Esophagus squamous epithelium (tissue), 4 donors: ENCODE measurements at regions not wholly inside any gene's neighbourhood (a gene's known extent, or its start where the extent isn't known, plus 50 kb on each side); places are given as distances from the start of the nearest gene placed in this dataset.

ENCODE experiments used
- POLR2A ChIP-seq, 4 donors: fragments of 450-650 bp; IDR thresholded peaks; one replicate each; pipeline ENCODE4 v1.6.1; 2017; ENCODE audit warnings: antibody characterized with exemption in 4 of 4, mild to moderate bottlenecking in 4 of 4, moderate library complexity in 3 of 4
- TF ChIP-seq, protein P1 (sequence below), 6 experiments: fragments of 450-650 bp in 4 of 6; fragments of 200-600 bp in 2 of 6; sonication (generic) in 2 of 6; IDR thresholded peaks; one replicate each; pipeline ENCODE4 v1.5.1; 2016 to 2019; ENCODE audit warnings: antibody characterized with exemption in 6 of 6, mild to moderate bottlenecking in 4 of 6, moderate library complexity in 4 of 6

DNA sequence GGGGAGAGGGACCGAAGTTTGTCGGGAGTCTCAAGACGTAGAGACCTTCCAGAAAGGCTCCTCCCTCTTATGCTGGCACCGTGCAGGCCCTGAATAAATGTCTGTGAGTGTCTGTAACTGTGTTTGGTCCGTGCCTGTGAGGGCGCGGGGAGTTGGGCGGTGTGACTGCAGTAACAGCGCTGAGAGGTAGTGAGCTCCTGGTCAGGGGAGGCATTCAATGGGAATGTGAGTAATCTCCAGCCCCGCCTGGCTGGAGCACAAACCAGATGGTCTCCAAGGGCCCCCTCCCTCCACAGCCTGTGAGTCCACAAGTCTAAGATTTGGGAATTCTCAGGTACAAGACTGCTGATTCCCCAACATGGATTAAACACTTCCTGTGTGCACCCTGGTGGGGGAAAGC lies 100.0 kb downstream of the HMX1 start:
- TF ChIP-seq, protein P1, sequence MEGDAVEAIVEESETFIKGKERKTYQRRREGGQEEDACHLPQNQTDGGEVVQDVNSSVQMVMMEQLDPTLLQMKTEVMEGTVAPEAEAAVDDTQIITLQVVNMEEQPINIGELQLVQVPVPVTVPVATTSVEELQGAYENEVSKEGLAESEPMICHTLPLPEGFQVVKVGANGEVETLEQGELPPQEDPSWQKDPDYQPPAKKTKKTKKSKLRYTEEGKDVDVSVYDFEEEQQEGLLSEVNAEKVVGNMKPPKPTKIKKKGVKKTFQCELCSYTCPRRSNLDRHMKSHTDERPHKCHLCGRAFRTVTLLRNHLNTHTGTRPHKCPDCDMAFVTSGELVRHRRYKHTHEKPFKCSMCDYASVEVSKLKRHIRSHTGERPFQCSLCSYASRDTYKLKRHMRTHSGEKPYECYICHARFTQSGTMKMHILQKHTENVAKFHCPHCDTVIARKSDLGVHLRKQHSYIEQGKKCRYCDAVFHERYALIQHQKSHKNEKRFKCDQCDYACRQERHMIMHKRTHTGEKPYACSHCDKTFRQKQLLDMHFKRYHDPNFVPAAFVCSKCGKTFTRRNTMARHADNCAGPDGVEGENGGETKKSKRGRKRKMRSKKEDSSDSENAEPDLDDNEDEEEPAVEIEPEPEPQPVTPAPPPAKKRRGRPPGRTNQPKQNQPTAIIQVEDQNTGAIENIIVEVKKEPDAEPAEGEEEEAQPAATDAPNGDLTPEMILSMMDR (IDR thresholded peaks at IDR 0.05): no peak
- TF ChIP-seq POLR2A (IDR thresholded peaks at IDR 0.05): no peak
